ENCODE measurements at regions not wholly inside any gene's neighbourhood (a gene's known extent, or its start where the extent isn't known, plus 50 kb on each side); places are given as distances from the start of the nearest gene placed in this dataset.

DNA sequence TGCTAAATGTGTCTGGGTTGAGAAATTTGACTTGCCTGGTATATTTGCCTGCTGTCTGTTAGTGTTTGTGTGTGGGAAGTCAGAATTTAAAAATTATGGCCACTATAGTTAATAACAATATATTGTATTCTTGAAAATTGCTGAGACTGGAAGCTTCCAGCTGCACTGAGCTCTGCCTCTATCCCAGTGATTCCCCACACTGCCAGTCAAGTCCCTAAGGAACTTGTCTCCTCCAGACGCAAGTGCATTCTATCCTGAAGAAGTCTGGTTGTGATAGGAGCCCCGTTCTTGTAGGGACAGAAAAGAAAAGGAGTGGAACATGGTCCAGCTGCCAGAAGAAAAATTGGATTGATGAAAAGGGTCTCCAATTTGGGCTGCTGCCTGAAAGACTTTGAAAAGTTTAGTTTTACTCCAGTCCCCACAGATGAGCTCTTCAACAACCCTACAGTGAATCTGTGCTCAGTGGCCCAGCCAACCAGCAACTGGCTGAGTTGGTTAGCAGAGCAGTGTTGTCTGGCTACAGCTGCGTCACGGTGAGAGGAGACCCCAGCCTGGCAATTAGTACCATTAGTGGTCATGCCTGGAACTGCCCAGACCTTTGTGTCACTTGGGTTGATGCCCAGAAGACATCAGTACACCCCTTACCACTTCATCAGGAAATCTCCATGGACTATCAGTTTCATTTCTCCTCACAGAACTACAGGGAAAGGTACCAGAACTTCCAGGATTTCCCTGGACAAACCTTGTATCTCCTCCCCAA is 183.1 kb upstream of the MCHR2 start:
- DNase-seq = no peak

DNA sequence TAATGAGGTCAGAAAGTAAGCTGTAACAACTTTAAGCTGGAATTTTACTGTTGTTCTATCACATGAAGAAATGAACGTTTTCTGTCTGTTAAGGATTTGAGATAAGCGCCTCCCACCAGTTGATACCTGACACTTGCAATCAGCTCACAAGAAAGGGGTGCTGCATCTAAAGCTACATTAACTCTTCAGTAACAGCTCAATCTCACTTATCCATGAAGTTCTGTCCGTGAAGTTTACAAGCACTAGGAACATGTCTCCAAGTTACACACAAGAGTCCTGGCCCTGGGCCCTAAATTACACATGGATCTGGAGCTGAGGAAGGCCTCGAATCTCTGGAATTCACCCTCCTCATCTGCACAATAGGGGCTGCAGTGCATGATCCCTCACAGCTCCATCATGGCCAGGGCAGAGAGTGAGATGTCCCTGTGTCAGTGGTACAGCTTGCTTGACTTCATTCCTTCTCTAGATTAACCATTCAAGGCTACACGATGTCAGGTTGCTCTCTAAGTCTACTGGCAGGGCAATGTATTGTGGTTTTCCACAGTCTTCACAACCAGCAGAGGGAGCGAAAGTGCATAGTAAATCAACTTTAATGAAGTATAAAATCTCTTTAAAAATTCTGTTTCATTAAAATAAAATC is 182.4 kb upstream of the MCHR2 start:
- no peak for DNase-seq

DNA sequence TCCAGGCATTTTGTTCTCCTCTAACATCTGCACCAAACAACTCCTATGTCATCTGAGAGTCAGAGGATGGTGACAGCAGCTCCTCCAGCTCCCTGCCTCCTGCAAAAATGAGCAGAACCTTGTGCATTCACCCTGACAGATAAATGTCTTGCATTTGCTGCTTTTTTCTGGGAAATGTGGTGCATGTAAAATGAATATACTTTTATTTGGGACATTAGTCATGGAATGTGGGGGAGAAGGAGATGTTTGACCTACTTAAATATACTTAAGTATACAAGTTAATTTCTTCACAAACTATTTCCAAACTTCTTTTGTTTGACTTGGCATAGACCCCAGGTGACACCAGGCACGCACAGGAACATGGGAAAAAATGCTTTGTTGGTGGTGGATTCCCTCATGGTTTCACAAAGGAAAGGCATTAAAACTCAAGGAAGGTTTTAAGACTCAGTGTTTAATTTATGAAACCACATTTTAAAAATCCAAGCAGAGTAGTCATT is 181.8 kb upstream of the MCHR2 start:
- DNase-seq = no peak

DNA sequence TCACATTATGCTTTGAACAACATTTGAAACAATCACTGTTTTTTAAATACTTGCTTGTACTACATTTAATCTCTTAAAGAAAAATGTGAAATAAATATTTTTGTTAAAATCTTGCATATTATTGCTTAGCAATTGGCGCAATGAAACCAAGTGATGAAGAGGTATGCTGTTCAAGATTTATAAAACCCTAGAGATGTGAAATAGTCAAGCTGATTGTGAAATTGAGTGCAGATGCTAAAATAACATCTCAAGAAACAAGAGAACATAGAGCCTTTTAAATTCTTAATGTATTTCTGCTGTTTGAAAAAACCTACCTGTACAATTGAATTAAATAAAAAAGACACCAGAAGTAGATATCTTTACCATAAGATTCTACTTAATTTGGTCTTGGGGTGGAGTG is 179.2 kb upstream of the MCHR2 start:
- DNase-seq = no peak

DNA sequence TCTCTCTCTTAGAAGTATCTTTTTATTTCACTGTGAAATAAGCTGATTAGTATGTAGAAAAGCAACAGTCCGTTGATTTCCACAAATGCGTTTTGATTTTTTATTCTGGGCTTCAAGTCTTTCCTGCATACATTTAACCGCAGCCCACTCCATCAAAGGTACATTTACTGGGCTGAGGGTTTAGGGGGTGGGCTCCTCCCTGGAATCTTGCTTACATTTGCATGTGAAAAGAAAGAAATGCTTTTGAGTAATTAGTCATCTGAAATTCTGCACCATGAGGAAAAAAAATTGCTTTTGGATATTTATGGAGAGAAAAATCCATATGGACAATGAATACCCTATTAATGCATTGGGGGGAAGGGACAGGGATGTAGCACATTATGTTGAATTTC is 178.3 kb upstream of the MCHR2 start:
- DNase-seq = no peak

DNA sequence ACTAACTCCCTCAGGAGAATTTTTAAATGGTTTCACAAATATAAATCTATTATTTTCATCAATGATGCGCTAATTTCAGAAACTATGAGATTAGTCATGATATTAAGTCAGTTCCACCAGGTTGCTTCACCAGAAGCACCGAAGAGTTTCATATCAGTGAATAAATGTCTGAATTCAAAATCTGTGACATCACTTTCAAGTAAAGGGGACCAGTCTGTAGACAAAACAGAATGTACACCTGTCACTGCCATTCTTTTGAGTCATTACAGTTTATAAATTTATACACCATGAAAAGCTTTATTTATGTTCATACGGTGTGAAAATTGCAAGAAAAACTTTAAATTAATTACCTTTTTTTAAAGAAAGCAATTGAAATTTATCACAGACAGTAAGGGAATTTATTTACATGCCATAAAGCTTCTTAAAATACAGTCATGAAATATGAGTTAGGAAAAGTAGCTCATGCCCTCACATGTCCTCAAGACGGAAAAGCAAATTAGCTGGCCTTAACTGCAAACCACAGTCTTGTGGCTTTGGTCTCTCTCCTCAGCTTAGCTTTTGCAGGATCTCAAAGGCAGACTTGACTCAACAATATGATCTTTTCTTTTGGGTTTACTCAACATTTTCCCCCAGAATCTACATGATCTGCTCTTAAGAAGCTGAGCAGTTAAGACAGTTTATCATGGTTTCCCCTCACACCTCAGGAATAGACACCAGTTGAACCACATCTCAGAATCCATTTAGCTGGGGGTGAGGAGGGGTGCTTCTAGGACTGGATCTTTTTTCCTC is 177.7 kb upstream of the MCHR2 start:
- DNase-seq = no peak

DNA sequence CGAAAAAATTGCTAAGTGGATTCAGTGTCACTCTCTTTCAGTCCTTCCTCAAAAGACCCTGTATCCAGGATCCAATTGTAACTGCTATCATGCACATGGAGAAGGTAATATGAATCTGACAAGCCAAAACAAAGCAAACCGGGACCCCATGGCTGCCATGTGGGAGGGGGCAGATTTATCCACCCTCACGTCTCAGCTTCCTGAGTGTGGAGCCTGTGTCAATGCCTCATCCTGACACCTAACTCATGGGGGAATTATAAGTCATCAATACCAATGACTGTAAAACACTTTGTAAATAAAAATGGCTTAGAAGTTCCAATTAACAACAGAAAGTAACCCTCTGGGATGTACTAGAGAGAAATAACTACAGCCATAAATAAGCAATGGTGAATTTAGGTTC is 174.1 kb upstream of the MCHR2 start:
- DNase-seq = no peak

DNA sequence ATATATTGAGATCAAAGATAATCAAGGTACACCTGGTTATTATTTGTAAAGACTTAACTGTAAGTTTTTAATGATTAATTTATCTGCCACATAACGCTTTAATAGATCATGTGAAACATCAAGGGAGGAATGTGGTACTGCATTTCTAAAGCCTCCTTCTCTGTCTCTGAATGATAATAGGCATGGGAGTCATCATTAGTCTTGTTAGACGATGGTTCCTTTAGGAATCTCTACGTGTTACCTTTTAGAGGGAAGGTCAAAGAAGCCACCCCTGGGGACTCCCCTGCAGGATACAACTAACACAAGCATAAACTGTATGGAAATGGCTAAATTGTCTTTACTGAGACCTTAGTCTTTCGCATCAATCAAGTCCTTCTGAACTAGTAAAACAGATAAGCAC is 173.6 kb upstream of the MCHR2 start:
- DNase-seq = no peak

DNA sequence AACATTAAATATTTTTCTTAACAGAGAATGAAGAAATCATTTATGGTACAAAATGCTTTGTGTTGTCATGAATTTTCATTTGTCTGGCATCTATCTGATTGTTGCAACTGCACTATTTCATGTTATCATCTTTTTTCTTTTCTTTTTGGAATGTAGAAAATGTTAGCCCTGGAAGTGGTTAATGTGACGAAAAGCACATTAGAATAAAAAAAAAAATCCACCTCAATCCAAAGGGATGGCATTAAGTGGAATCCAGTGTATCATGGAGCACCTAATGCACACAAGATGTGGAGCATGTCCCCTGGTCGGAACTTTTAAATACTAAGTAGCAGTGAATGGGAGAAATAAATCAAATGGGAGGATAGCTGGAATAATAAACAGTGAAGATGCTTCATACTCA is 172.9 kb upstream of the MCHR2 start:
- DNase-seq = no peak

DNA sequence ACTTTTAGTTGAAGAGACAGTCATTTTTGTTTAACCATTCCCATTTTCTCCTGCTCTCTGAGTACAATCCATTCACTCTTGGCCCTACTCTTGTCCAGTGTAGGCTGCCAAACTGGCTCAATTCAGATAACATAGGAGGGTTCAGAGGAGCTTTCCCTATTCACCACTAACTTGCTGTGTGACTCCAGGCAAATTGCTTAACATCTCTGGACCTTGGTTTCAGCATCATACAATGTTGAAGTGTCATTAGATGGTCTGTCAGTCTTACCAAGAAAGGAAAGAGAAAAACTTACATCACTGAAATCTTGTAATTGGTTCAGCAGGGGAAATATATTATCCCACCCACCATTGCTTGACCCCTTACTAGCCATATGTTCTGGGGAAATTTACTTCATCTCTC is 171.4 kb upstream of the MCHR2 start:
- DNase-seq = no peak

DNA sequence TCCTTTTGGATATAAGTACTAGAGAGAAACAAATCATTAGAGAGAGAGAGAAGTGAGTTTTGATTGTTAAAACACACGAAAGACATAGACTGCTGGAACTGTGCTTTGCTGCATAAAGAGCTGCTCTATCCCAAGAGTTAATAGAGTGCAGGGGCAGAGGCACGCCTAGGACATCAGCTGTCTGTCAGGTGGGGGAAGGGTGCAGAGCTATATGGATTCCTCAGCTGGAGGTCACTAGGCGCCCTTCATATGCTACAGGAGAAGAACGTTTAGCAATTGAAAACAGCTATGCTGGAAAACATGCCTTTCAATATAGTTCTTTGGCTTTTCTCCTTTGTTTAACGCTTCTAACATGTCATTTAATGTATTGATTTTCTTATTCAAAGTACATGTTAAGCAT is 169.0 kb upstream of the MCHR2 start:
- no peak for DNase-seq

DNA sequence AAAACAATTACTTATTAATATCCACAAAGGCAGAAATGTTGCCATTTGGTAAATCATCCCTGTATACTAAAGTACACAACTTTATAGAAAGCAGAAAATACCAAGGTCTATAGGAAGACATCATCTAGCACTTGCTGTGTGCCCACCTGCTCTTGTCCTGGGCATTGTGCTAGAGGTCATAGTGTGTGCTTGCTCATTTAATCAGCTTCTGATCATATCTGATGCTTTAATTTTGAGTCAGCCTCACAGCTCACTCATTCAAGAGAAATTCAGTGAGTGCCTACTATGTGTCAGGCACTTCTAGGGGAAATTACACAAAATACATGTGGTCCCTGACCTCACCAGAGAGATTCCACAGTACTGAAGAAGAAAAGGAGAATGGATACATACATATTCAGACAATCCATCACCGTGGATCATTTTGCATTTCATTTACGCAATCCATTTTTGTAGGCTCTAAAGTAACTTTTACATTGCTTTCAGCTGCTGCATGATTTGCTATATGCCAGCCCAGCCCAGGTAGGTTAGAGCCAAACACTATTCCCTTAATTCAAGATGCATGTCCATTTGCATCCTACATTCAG is 167.9 kb upstream of the MCHR2 start:
- no peak for DNase-seq

DNA sequence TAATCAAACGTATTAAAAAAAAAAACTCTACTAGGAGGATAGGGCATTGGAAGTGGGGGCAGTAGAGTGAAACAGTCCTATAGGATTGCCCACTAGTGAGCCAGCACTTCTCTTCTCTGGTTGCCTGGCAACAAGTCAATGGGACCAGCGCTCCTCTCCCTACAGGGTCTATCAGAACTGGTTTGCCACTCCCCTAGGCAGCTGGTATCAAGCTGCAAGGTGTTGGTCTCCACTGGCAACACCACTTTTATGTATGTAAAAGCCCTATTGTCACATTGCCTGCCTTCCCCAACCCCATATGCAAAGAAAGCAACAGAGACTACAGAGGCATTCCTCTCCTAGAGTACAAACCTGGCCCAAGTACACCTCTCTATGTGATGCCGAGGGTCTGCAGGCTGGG is 166.9 kb upstream of the MCHR2 start:
- no peak for DNase-seq

DNA sequence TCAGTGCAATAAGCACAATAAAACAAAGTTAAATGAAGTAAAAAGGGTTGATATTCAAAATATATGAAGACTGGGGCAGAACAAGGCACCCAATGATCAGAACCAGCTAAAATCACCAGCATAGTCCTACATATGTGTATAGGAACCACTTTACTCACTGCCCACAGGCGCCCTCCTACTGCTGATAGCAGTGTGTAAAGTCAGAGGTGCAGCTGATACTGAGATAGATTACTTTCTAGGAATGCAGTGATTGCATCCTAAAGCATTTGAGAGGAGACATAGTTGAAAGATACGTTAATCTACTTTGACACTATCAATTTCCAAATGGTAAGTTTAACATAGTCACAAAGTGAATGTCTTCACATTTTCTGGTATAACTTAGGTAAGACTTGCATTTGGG is 161.1 kb upstream of the MCHR2 start:
- no peak for DNase-seq

DNA sequence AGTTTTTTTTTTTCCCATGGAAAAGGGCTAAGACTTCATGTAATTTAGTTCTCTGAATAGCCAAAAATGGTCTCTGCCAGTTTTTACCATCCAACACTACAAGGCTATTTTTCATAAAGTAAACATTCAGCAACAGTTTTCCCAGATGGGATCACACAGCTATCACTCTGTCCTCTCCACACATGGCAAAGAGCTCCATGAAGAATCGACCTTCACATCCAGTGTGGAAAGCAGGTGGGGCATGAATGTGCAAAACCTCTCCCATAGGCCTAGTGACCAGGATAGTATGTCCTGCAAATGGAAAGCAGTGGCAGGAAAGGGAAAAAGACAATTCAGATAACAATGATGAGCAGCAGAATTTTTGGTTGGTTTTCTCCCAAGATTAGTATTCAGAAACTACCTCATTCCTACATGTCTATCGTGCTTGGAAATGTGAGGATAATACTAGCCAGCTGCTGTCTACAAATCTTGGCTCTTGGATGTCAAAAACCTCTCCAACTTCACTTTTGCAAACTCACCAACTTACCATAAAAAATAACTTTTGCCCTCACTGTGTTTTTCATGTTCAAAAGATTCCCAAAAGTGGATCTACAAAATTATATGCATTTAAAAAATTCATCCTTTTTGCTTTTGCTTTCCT is 159.7 kb upstream of the MCHR2 start:
- DNase-seq = no peak

DNA sequence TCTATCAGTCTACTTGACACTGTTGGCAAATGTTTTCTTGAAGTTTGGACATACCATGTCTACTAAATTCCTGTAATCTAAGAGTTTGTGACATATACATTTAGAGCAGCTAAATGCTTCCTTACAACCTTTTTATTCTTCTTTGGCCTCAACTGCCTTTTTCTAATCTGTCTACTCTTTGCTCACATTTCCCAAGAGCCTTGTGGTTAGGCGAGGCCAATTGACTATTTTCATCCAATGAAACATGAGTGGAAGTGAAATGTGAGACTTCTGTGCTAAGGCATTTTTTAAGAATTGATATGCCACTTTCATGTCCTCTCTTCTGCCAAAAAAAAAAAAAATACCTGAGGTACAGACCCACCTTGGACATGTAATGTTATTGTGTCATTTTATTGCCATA is 158.2 kb upstream of the MCHR2 start:
- no peak for DNase-seq

DNA sequence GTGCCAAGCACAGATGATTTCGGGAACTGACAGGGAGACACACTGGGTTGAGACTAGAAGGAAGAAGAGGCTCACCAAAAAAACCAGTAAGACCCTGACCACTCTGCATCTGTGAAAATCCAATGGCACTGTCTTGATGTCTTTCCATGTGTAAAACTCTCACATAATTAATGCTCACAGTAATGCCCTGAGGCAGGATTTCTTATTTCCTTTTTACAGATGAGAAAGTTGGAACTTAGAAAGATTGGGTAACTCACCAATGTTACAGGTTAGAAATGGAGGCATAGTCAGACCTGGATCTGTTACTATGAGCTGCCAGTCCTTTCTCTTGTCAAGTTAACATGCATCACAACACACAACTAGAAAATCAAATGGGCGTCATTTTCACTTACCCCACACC is 151.0 kb upstream of the MCHR2 start:
- no peak for DNase-seq

DNA sequence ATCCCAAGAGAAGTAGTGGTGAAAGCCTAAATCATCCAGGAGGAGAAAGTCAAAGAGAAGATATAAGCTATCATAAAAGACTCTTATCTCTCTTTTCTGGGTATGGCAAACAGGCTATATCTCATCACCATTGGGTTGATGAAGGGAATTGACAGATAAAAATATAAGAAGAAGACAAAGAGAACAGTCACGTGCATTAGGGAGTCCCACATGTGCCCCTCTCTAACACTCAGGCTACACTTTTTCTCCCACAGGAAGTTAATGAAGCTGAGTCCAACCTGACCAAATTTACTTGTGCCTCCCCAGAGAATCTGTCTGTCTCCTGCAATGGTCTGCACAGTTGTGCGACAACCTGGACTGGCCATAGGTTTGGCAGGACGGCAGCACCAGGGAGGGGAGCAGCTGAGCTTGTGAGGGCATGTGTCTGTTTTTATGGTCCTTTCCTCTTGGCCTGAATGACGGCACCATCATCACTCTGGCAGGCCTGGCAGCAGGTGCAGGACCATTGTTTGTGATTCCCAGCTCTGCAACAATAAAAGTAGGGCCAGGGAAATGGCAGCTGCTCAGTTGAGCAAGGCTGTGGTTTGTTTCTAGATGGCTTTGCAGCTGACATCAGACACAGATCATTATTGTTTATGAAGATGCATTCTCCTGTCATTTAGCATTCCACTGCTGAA is 144.5 kb upstream of the MCHR2 start:
- no peak for DNase-seq

DNA sequence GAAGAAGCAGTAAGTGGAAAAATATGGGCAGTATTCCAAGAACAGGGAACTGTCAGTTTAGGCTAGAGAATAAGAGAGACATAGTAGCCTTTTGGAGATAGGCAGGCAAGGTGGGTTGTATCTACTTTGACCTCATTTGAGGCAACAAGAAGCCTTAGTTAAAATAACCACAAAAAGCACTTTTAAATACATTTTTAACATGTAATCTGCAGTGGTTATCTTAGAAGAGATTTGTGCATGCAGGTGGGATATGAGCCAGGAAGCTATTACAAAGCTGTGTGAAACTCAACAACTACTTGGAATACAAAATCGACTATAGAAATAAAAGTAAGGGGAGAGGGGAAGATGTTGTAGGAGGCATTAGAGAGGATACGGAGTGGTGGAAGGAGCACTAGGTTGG is 143.7 kb upstream of the MCHR2 start:
- DNase-seq = no peak

DNA sequence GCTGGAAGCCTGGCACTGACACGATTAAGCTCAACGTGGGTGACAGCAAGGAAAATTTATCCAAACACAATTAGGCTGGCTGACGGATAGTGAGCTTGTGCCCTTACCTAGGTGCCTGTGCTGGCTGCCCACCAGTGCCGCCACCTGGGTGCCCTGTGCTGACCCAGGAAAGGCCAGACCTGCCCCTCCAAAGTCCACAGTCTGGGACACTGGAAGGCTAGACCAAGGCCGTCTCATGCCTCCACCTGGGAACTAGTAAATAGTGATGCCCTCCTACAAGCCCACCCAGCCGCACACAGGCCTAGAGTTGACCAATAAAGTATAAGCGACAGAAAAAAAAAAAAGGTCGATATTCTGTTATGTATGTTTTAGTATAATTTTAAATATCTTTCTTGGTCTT is 142.6 kb upstream of the MCHR2 start:
- no peak for DNase-seq

DNA sequence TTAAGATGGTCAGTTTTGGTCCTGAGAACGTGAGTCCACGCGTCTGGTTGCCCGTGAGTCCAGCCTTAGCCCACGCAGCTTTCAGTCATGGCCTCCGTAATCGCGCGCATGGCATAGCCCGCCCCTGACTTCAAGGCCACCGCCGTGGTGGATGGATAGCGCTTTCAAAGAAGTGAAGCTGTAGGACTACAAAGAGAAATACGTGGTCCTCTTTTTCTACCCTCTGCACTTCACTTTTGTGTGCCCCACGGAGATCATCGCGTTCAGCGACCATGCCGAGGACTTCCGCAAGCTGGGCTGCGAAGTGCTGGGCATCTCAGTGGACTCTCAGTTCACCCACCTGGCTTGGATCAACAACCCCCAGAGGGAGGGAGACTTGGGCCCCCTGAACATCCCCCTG is 142.0 kb upstream of the MCHR2 start:
- no peak for DNase-seq

DNA sequence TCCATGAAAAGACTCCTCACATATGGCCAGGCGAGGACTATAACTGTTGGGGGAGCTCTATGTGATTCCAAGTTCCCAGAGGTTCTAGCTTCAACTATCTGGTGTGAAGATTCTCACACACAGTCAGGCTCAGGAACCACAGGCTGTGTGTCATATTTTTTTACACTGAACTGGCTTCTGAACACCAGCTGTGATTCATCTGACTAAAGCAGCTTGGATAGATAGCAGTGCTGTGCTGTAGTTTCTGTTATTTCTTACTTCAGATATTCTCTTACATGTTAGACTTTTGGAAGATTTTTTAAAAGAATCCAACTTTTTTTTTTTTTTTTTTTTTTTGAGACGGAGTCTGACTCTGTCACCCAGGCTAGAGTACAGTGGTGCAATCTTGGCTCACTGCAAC is 140.7 kb upstream of the MCHR2 start:
- no peak for DNase-seq

DNA sequence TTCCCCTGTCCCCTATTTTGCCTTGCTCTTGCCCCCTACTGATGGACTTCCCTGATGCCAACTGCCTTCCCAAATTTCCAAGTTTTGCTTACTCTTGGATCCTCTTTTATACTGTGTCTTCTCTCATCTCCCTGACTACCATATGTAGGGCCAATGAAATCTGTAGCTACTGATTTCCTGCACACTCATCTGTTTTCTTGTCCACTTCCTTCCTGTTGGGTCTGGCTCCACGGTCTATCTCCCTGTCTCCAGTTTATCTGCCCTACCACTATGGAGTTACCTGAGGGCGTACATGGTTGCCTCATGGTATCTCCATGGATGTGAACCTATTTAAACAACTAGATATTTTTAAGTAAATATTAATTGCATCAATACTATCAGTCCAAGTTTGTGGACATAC is 140.3 kb upstream of the MCHR2 start:
- no peak for DNase-seq
